Neural cell (in vitro differentiated cells): ENCODE measurements at regions not wholly inside any gene's neighbourhood (a gene's known extent, or its start where the extent isn't known, plus 50 kb on each side); places are given as distances from the start of the nearest gene placed in this dataset.

Source experiments
- H2AFZ ChIP-seq: fragments of 200-600, 300-800 bp; sonication (generic), shearing (Covaris generic); 2 replicates; pipeline ENCODE4 v1.6.0; 2014; ENCODE audit warnings: low read depth, mild to moderate bottlenecking, antibody characterized with exemption, low read length, moderate library complexity
- H3F3A ChIP-seq: fragments of 200-600 bp; shearing (Covaris generic); 2 replicates; pipeline ENCODE4 v1.6.1; 2016; ENCODE audit warnings: mild to moderate bottlenecking, moderate library complexity, mixed read lengths, antibody characterized with exemption, low read length; ENCODE audit not compliant: insufficient read depth, poor library complexity, severe bottlenecking
- H3K27ac ChIP-seq: fragments of 200-600, 300-800 bp; sonication (generic), shearing (Covaris generic); 2 replicates; pipeline ENCODE4 v1.5.1; 2014; ENCODE audit warnings: mild to moderate bottlenecking, low read length, moderate library complexity
- H3K27me3 ChIP-seq: fragments of 300-800, 200-600 bp; sonication (generic), shearing (Covaris generic); 2 replicates; pipeline ENCODE4 v1.6.0; 2014; ENCODE audit warnings: mild to moderate bottlenecking, low read depth, low read length, moderate library complexity; ENCODE audit not compliant: insufficient read depth
- H3K36me3 ChIP-seq: fragments of 300-800, 200-600 bp; sonication (generic), shearing (Covaris generic); 2 replicates; pipeline ENCODE4 v1.5.1; 2014; ENCODE audit warnings: mild to moderate bottlenecking, antibody characterized with exemption, low read length, moderate library complexity; ENCODE audit not compliant: insufficient read depth
- H3K4me2 ChIP-seq: fragments of 300-800, 200-600 bp; sonication (generic), shearing (Covaris generic); 2 replicates; pipeline ENCODE4 v1.6.0; 2014; ENCODE audit warnings: mild to moderate bottlenecking, low read length
- H3K4me3 ChIP-seq: fragments of 300-800, 200-600 bp; sonication (generic), shearing (Covaris generic); 2 replicates; pipeline ENCODE4 v1.5.1; 2014; ENCODE audit warnings: mild to moderate bottlenecking, low read length, moderate library complexity
- H3K79me2 ChIP-seq: fragments of 200-600 bp; shearing (Covaris generic); replicated peaks from 2 replicates; pipeline ENCODE4 v1.6.0; 2014; ENCODE audit warnings: mild to moderate bottlenecking, low read length, moderate library complexity; ENCODE audit not compliant: insufficient read depth
- H3K9ac ChIP-seq: fragments of 300-800, 200-600 bp; sonication (generic), shearing (Covaris generic); 2 replicates; pipeline ENCODE4 v1.6.1; 2016; ENCODE audit warnings: mild to moderate bottlenecking, low read length, mixed read lengths
- H3K9me2 ChIP-seq: fragments of 200-600 bp; shearing (Covaris generic); 2 replicates; pipeline ENCODE4 v1.6.1; 2016; ENCODE audit warnings: mild to moderate bottlenecking, low read length, mixed read lengths; ENCODE audit not compliant: insufficient read depth
- H3K9me3 ChIP-seq: fragments of 200-600, 300-800 bp; sonication (generic), shearing (Covaris generic); 2 replicates; pipeline ENCODE4 v1.6.1; 2016; ENCODE audit warnings: mild to moderate bottlenecking, mixed run types, low read length, moderate library complexity, mixed read lengths
- H4K20me1 ChIP-seq: fragments of 200-600 bp; shearing (Covaris generic); 2 replicates; pipeline ENCODE4 v1.6.1; 2016; ENCODE audit warnings: mild to moderate bottlenecking, mixed run types; ENCODE audit not compliant: insufficient read depth
- CTCF ChIP-seq: fragments of 450-650 bp; IDR thresholded peaks from 2 replicates; pipeline ENCODE4 v1.5.1; 2014; ENCODE audit warnings: antibody characterized with exemption, mild to moderate bottlenecking, moderate library complexity; ENCODE audit not compliant: poor library complexity, severe bottlenecking
- EP300 ChIP-seq: fragments of 450-650 bp; conservative IDR thresholded peaks from 2 replicates; pipeline ENCODE4 v1.6.1; 2014; ENCODE audit warnings: antibody characterized with exemption, mild to moderate bottlenecking, moderate library complexity; ENCODE audit not compliant: poor library complexity, severe bottlenecking
- EZH2 ChIP-seq: fragments of 200-600, 300-800 bp; shearing (Covaris generic), sonication (generic); IDR thresholded peaks from 2 replicates; pipeline ENCODE4 v1.6.1; 2014; ENCODE audit warnings: antibody characterized with exemption, low read length, borderline replicate concordance, mild to moderate bottlenecking; ENCODE audit not compliant: insufficient read depth, poor library complexity, severe bottlenecking
- MXI1 ChIP-seq: fragments of 450-650 bp; conservative IDR thresholded peaks from 2 replicates; pipeline ENCODE4 v1.6.1; 2014; ENCODE audit warnings: antibody characterized with exemption, mild to moderate bottlenecking; ENCODE audit not compliant: poor library complexity, severe bottlenecking
- POLR2AphosphoS5 ChIP-seq: IDR thresholded peaks from 2 replicates; pipeline ENCODE4 v1.6.1; 2012
- RAD21 ChIP-seq: fragments of 450-650 bp; conservative IDR thresholded peaks from 2 replicates; pipeline ENCODE4 v1.6.1; 2014; ENCODE audit warnings: antibody characterized with exemption, mild to moderate bottlenecking, moderate library complexity
- REST ChIP-seq: IDR thresholded peaks from 2 replicates; pipeline ENCODE4 v1.6.1; 2012; ENCODE audit warnings: borderline replicate concordance
- SMC3 ChIP-seq: fragments of 450-650 bp; conservative IDR thresholded peaks from 2 replicates; pipeline ENCODE4 v1.6.1; 2014; ENCODE audit warnings: antibody characterized with exemption, mild to moderate bottlenecking, moderate library complexity; ENCODE audit not compliant: poor library complexity
- TAF1 ChIP-seq: IDR thresholded peaks from 2 replicates; pipeline ENCODE4 v1.6.1; 2012; ENCODE audit warnings: low read depth

- Histone ChIP-seq H3K36me3 (no peaks in the 10 kb centered on the region), H3K9me3 (no peaks in the 10 kb centered on the region), H4K20me1 (no peaks in the 10 kb centered on the region), H2AFZ (no peak overlapping the region), H3K79me2 (no peaks in the 10 kb centered on the region), H3K9ac (no peak overlapping the region), H3F3A (no peaks in the 10 kb centered on the region), H3K27me3 (no peaks in the 10 kb centered on the region), H3K9me2 (no peaks in the 10 kb centered on the region), H3K27ac (no peak overlapping the region), H3K4me2 (no peak overlapping the region), H3K4me3 (no peak overlapping the region)
- no peak for TF ChIP-seq CTCF
- no peak for TF ChIP-seq REST
- TF ChIP-seq MXI1 = no peak
- TF ChIP-seq EP300 = no peak
These were observed 236.1 kb downstream of the NXPE2 start for GRCh38 chr11:114914231-114915005.

- Histone ChIP-seq H3K9ac (no peak overlapping the region), H3K4me3 (no peak overlapping the region), H3K79me2 (no peaks in the 10 kb centered on the region), H2AFZ (no peak overlapping the region), H3K27me3 (no peaks in the 10 kb centered on the region), H4K20me1 (no peaks in the 10 kb centered on the region), H3K36me3 (no peaks in the 10 kb centered on the region), H3K9me3 (no peaks in the 10 kb centered on the region), H3F3A (no peaks in the 10 kb centered on the region), H3K27ac (no peak overlapping the region), H3K9me2 (no peaks in the 10 kb centered on the region), H3K4me2 (no peak overlapping the region)
- TF ChIP-seq SMC3 = no peak
- TF ChIP-seq EP300 = no peak
- TF ChIP-seq RAD21 = no peak
- TF ChIP-seq EZH2 = no peak
- TF ChIP-seq POLR2AphosphoS5 = no peak
- TF ChIP-seq REST = no peak
- TF ChIP-seq MXI1 = no peak
- no peak for TF ChIP-seq TAF1
- no peak for TF ChIP-seq CTCF
These were observed 237.8 kb downstream of the NXPE2 start for GRCh38 chr11:114915871-114916805.
